ENCODE measurements at regions not wholly inside any gene's neighbourhood (a gene's known extent, or its start where the extent isn't known, plus 50 kb on each side); places are given as distances from the start of the nearest gene placed in this dataset.

DNA sequence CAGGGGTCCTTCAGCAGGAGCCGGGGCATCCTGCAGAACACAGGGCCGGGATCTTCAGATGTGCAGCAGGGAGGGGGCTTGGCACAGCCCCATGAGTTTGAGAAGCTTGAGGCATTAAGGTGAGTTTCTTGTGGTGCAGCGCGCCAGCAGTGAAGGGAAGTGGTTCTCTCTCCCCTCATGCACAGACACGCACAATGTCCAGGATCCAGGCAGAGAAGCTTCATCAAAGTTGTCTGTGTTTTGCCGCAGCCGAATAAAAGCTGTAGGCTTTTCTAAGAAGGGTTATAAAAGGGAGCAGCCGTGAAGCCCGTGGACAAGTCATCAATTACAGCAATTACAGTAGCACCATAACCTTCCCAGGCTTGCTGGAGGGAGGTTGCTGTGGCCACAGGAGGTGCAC is 491.0 kb upstream of the CDH4 start:
- Histone ChIP-seq H3K4me1 (ENCODE audit: control insufficient read depth, insufficient read depth, low read length) (no peaks in the 10 kb centered on the region), H3K4me3 (ENCODE audit: low read depth, low read length) (no peak overlapping the region), H3K27me3 (ENCODE audit: control insufficient read depth, insufficient read depth, low read length) (no peaks in the 10 kb centered on the region), H3K36me3 (ENCODE audit: control insufficient read depth, insufficient read depth, low read length) (no peaks in the 10 kb centered on the region), H3K9me3 (ENCODE audit: control insufficient read depth, insufficient read depth, low read length) (no peaks in the 10 kb centered on the region), H3K27ac (ENCODE audit: low read depth, low read length) (no peak overlapping the region)
- DNase-seq (ENCODE audit: low read depth in 4 of 6, low spot score in 6 of 6) = peak in 1 of 6 donors; percentile 44
- 67% methylated on average over 3 of the region's 9 CpGs for WGBS (ENCODE audit: insufficient coverage)

DNA sequence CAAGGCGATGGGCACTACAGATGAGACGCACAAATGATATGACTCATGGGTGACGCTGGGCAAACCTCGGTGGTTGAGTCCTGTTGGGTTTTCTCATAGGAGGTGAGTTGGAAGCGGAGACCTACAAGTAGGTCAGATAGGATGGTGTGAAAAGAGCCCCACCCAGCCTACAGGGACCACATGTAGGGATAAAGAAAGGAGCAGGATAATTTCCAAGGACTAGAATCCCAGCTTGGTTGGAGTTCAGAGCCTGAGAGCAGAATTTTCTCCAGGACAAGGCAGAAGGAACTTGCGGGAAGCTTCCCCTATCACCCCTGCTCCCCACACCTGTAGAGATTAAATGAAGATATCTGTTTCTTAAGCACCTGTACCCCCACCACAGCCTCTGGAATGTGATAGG is 489.7 kb upstream of the CDH4 start:
- no peak for DNase-seq (ENCODE audit: low read depth in 4 of 6, low spot score in 6 of 6)
- Histone ChIP-seq H3K27me3 (ENCODE audit: control insufficient read depth, insufficient read depth, low read length) (no peaks in the 10 kb centered on the region), H3K9me3 (ENCODE audit: control insufficient read depth, insufficient read depth, low read length) (no peaks in the 10 kb centered on the region), H3K4me3 (ENCODE audit: low read depth, low read length) (no peak overlapping the region), H3K36me3 (ENCODE audit: control insufficient read depth, insufficient read depth, low read length) (no peaks in the 10 kb centered on the region), H3K27ac (ENCODE audit: low read depth, low read length) (no peak overlapping the region), H3K4me1 (ENCODE audit: control insufficient read depth, insufficient read depth, low read length) (no peaks in the 10 kb centered on the region)
- WGBS (ENCODE audit: insufficient coverage) = 98% methylated on average over 5 of the region's 6 CpGs

DNA sequence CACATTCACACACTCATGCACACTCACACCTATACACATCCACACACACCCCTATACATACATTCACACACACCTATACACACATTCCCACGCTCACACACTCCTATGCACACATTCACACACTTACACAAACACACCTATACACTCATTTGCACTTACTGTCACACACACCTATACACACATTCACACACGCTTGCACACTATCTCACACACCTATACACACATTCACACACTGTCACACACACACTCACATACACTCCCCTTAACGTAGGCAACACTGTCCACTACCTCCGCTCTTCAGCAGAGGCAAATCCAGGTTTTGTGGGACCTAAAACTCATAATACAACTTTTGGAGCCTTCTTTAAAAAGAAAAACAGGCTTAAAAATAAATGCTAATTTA is 487.7 kb upstream of the CDH4 start:
- H3K27me3 ChIP-seq (ENCODE audit: control insufficient read depth, insufficient read depth, low read length) = no peaks in the 10 kb centered on the region
- no peaks in the 10 kb centered on the region for H3K9me3 ChIP-seq (ENCODE audit: control insufficient read depth, insufficient read depth, low read length)
- no peak overlapping the region for H3K4me3 ChIP-seq (ENCODE audit: low read depth, low read length)
- 100% methylated on average over 4 of the region's 4 CpGs for WGBS (ENCODE audit: insufficient coverage)
- no peak overlapping the region for H3K27ac ChIP-seq (ENCODE audit: low read depth, low read length)
- no peak for DNase-seq (ENCODE audit: low read depth in 4 of 6, low spot score in 6 of 6)
- H3K4me1 ChIP-seq (ENCODE audit: control insufficient read depth, insufficient read depth, low read length) = no peaks in the 10 kb centered on the region
- no peaks in the 10 kb centered on the region for H3K36me3 ChIP-seq (ENCODE audit: control insufficient read depth, insufficient read depth, low read length)

DNA sequence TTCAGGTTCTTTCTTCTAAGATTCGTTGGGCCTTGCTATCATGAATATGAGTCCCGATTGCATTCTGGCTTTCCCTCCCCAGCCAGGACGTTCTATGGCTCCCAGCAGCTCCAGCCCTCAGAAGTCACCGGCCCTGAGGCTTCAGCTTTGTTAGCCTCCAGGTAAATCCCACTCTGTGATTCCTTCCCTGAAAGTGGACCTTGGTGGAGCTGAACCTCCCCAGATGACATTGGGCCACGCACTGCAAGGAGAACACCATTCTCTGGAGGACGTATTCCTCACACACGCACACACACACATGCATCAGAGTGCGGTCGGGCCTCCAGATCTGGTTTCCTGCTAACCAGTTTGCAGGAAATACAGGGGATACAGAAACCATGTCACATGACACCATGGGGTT is 487.3 kb upstream of the CDH4 start:
- Histone ChIP-seq H3K4me3 (ENCODE audit: low read depth, low read length) (no peak overlapping the region), H3K9me3 (ENCODE audit: control insufficient read depth, insufficient read depth, low read length) (no peaks in the 10 kb centered on the region), H3K4me1 (ENCODE audit: control insufficient read depth, insufficient read depth, low read length) (no peaks in the 10 kb centered on the region), H3K36me3 (ENCODE audit: control insufficient read depth, insufficient read depth, low read length) (no peaks in the 10 kb centered on the region), H3K27me3 (ENCODE audit: control insufficient read depth, insufficient read depth, low read length) (no peaks in the 10 kb centered on the region), H3K27ac (ENCODE audit: low read depth, low read length) (no peak overlapping the region)
- 96% methylated on average over 9 of the region's 9 CpGs for WGBS (ENCODE audit: insufficient coverage)
- no peak for DNase-seq (ENCODE audit: low read depth in 4 of 6, low spot score in 6 of 6)

DNA sequence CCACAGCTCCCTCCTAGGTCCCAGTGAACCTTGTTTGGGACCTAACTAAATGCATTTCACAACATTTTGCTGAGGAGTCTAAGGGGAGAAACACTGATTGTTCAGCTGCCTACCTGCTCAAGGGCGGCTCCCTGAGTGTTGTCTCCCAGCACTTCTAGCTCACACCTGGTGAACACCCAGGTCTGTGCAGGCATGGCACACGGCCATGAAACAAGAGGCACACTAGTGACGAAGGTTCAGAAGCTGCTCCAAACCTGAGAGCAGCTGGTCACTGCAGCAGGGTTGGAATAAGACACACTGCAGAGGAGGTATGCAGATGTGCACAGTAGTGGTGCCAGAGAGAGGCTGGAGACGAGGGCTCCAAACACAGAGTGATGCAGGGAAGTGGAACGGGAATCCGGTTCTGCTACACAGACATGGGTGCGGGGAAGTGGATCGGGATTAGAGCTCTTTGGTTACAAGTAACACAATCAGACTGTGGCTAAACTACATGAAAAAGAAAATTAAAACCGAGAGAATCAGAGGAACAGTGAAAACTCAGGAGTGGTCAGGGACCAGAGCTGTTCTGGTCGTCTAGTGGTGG is 486.1 kb upstream of the CDH4 start:
- Histone ChIP-seq H3K27me3 (ENCODE audit: control insufficient read depth, insufficient read depth, low read length) (no peaks in the 10 kb centered on the region), H3K36me3 (ENCODE audit: control insufficient read depth, insufficient read depth, low read length) (no peaks in the 10 kb centered on the region), H3K9me3 (ENCODE audit: control insufficient read depth, insufficient read depth, low read length) (no peaks in the 10 kb centered on the region), H3K4me1 (ENCODE audit: control insufficient read depth, insufficient read depth, low read length) (no peaks in the 10 kb centered on the region), H3K4me3 (ENCODE audit: low read depth, low read length) (no peak overlapping the region), H3K27ac (ENCODE audit: low read depth, low read length) (no peak overlapping the region)
- DNase-seq (ENCODE audit: low read depth in 4 of 6, low spot score in 6 of 6) = no peak
- 84% methylated on average over 7 of the region's 10 CpGs for WGBS (ENCODE audit: insufficient coverage)

DNA sequence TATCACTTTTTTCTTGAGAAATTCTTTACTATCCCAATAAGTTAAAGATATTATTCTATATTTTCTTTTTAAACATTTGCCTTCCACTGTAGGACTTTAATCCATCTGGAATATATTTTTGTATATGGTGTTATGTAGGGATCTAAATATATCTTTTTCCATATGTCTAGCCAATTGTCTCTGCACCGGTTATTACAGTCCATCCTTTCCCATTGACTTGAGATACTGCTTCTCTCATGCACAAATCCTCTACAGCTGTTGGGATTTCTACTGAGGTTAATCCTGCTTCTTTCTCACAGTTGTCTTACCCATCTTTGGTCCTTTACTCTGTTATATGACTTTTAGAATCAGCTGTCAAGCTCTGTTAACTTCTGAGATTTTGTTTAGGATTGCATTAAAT is 483.8 kb upstream of the CDH4 start:
- H3K36me3 ChIP-seq (ENCODE audit: control insufficient read depth, insufficient read depth, low read length) = no peaks in the 10 kb centered on the region
- H3K9me3 ChIP-seq (ENCODE audit: control insufficient read depth, insufficient read depth, low read length) = no peaks in the 10 kb centered on the region
- no peak overlapping the region for H3K4me3 ChIP-seq (ENCODE audit: low read depth, low read length)
- 100% methylated on average over 1 of the region's 1 CpG for WGBS (ENCODE audit: insufficient coverage)
- no peaks in the 10 kb centered on the region for H3K27me3 ChIP-seq (ENCODE audit: control insufficient read depth, insufficient read depth, low read length)
- peak in 1 of 6 donors; percentile 39 for DNase-seq (ENCODE audit: low read depth in 4 of 6, low spot score in 6 of 6)
- no peak overlapping the region for H3K27ac ChIP-seq (ENCODE audit: low read depth, low read length)
- H3K4me1 ChIP-seq (ENCODE audit: control insufficient read depth, insufficient read depth, low read length) = no peaks in the 10 kb centered on the region

DNA sequence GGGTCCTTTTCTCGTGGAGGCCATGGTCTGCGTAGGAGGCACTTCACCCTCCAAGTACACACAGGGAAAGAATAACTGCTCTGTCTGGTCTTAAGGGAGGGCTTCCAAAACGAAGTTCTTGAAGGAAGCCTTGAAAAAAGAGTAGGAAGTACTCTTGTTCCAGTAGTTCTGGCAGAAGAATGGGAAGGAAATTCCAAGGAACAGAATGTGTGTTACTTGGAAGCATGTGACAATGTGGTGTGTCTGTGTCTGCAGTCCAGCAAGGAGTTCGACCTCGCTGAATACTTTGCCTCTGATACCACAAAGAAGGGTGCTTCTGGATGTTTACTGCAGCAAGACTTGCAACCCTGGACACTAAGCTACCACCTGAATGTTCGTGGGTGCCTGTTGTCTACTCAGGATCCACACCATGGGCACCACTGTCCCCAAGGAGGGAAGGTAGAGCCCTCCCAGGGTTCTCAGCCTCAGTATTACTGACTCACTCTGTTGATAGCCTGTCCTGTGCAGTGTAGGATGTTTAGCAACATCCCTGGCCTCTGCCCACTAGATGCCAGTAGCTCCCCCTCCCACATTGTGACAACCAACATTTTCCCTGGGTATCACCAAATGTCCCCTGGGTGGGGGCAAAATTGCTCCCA is 471.6 kb upstream of the CDH4 start:
- no peaks in the 10 kb centered on the region for H3K36me3 ChIP-seq (ENCODE audit: control insufficient read depth, insufficient read depth, low read length)
- no peak overlapping the region for H3K27ac ChIP-seq (ENCODE audit: low read depth, low read length)
- H3K4me1 ChIP-seq (ENCODE audit: control insufficient read depth, insufficient read depth, low read length) = no peaks in the 10 kb centered on the region
- H3K4me3 ChIP-seq (ENCODE audit: low read depth, low read length) = no peak overlapping the region
- DNase-seq (ENCODE audit: low read depth in 4 of 6, low spot score in 6 of 6) = no peak
- 58% methylated on average over 5 of the region's 6 CpGs for WGBS (ENCODE audit: insufficient coverage)
- H3K27me3 ChIP-seq (ENCODE audit: control insufficient read depth, insufficient read depth, low read length) = no peaks in the 10 kb centered on the region
- H3K9me3 ChIP-seq (ENCODE audit: control insufficient read depth, insufficient read depth, low read length) = no peaks in the 10 kb centered on the region

DNA sequence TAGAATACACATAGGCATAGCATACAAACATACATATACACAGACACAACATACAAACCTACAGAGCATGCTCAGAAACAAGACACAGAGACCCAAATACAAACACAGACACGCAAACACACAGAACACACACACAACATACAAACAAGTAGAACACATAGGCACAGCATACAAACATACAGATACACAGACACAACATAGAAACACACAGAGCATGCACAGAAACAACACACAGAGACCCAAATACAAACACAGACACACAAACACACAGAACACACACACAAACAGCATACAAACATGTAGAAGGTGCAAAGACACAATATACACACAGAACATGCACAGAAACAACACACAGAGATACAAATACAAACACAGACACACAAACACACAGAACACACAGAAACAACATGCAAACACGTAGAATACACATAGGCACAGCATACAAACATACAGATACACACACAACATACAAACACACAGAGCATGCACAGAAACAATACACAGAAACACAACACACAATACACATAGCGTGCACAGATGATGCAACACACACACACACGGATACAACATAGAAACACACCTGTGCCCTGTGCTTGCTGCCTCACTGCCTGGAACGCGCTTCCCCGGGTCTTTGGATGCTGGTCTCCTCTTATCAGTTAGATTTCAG is 469.0 kb upstream of the CDH4 start:
- Histone ChIP-seq H3K4me3 (ENCODE audit: low read depth, low read length) (no peak overlapping the region), H3K4me1 (ENCODE audit: control insufficient read depth, insufficient read depth, low read length) (no peaks in the 10 kb centered on the region), H3K9me3 (ENCODE audit: control insufficient read depth, insufficient read depth, low read length) (no peaks in the 10 kb centered on the region), H3K27ac (ENCODE audit: low read depth, low read length) (no peak overlapping the region), H3K27me3 (ENCODE audit: control insufficient read depth, insufficient read depth, low read length) (peaks cover 3% of the 10 kb centered on the region), H3K36me3 (ENCODE audit: control insufficient read depth, insufficient read depth, low read length) (no peaks in the 10 kb centered on the region)
- WGBS (ENCODE audit: insufficient coverage) = 95% methylated on average over 7 of the region's 7 CpGs
- DNase-seq (ENCODE audit: low read depth in 4 of 6, low spot score in 6 of 6) = no peak

DNA sequence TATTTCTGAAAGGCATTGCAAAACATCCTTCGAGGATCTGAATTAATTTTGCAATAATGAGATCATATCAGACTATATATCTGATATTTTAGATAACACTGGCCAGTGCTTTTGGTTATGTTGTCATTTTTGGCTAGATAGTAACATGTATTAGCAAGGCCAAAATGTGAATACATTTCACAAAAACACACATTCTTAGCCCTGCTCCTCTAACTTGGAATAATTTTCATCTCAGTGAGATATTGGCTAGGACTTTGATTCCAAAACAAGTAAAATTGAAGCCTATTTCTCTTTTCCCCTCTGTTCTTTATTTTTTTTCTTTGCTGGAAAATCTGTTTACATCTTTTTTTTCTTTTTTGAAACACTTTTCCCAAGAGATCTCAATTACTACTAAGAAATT is 466.8 kb upstream of the CDH4 start:
- no CpG with 5 or more reads among the region's 1 CpG for WGBS (ENCODE audit: insufficient coverage)

DNA sequence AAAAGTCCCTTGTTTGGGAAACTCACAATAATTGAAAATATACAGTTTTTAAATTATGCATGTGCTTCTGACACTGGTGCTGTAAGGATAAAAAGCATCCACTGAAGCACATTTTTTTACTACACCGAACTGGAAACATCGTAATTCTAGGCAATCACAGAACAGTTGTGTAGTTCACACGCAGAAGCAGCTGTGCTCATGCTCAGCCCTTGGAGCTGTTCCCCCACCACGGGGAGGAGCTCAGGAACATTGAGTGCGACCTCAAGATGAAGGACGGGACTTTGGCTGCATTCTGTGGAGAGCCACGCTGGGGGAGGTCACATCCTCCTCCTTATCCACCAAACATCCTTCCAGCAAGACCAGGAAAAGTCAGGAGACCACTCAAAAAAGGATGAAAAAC is 466.3 kb upstream of the CDH4 start:
- no peak overlapping the region for H3K27ac ChIP-seq (ENCODE audit: low read depth, low read length)
- 54% methylated on average over 5 of the region's 7 CpGs for WGBS (ENCODE audit: insufficient coverage)
- no peak overlapping the region for H3K4me3 ChIP-seq (ENCODE audit: low read depth, low read length)
- H3K4me1 ChIP-seq (ENCODE audit: control insufficient read depth, insufficient read depth, low read length) = no peaks in the 10 kb centered on the region
- DNase-seq (ENCODE audit: low read depth in 4 of 6, low spot score in 6 of 6) = no peak
- no peaks in the 10 kb centered on the region for H3K9me3 ChIP-seq (ENCODE audit: control insufficient read depth, insufficient read depth, low read length)
- H3K36me3 ChIP-seq (ENCODE audit: control insufficient read depth, insufficient read depth, low read length) = no peaks in the 10 kb centered on the region
- peaks cover 3% of the 10 kb centered on the region for H3K27me3 ChIP-seq (ENCODE audit: control insufficient read depth, insufficient read depth, low read length)

More for the DNA sequence above, 466.8 kb upstream of the CDH4 start:
- no peaks in the 10 kb centered on the region for H3K36me3 ChIP-seq (ENCODE audit: control insufficient read depth, insufficient read depth, low read length)
- no peaks in the 10 kb centered on the region for H3K9me3 ChIP-seq (ENCODE audit: control insufficient read depth, insufficient read depth, low read length)
- DNase-seq (ENCODE audit: low read depth in 4 of 6, low spot score in 6 of 6) = no peak
- no peak overlapping the region for H3K4me3 ChIP-seq (ENCODE audit: low read depth, low read length)
- no peaks in the 10 kb centered on the region for H3K4me1 ChIP-seq (ENCODE audit: control insufficient read depth, insufficient read depth, low read length)
- H3K27me3 ChIP-seq (ENCODE audit: control insufficient read depth, insufficient read depth, low read length) = peaks cover 3% of the 10 kb centered on the region
- no peak overlapping the region for H3K27ac ChIP-seq (ENCODE audit: low read depth, low read length)
